ENCODE measurements at regions not wholly inside any gene's neighbourhood (a gene's known extent, or its start where the extent isn't known, plus 50 kb on each side); places are given as distances from the start of the nearest gene placed in this dataset.

- DNase-seq: no peak
These were observed 142.4 kb upstream of the ZNF236 start for GRCh38 chr18:76679945-76680344.

- DNase-seq: no peak
These were observed 143.1 kb upstream of the ZNF236 start for GRCh38 chr18:76679259-76679658.

- no peak for DNase-seq
These were observed 144.1 kb upstream of the ZNF236 start for GRCh38 chr18:76678248-76678647.

- no peak for DNase-seq
These were observed 147.8 kb upstream of the ZNF236 start for GRCh38 chr18:76674596-76674995.

- DNase-seq: no peak
These were observed 148.8 kb upstream of the ZNF236 start for GRCh38 chr18:76673281-76674185.

- DNase-seq: no peak
These were observed 149.7 kb upstream of the ZNF236 start for GRCh38 chr18:76672627-76673026.

- DNase-seq: no peak
These were observed 151.6 kb upstream of the ZNF236 start for GRCh38 chr18:76670564-76671288.

GRCh38 chr18:76668546-76668945 lies 153.8 kb upstream of the ZNF236 start:
- no peak for DNase-seq

GRCh38 chr18:76668119-76668518 lies 154.2 kb upstream of the ZNF236 start:
- DNase-seq: no peak

- DNase-seq: no peak
These were observed 154.8 kb upstream of the ZNF236 start for GRCh38 chr18:76667603-76668002.

- DNase-seq: no peak
These were observed 159.7 kb upstream of the ZNF236 start for GRCh38 chr18:76662626-76663025.

GRCh38 chr18:76660571-76661192 lies 161.7 kb upstream of the ZNF236 start:
- no peak for DNase-seq

GRCh38 chr18:76658627-76659026 lies 163.6 kb upstream of the ZNF516 start:
- DNase-seq: peak; percentile 38

- DNase-seq: peak; percentile 7
These were observed 162.9 kb upstream of the ZNF516 start for GRCh38 chr18:76657911-76658470.

GRCh38 chr18:76656925-76657827 lies 162.1 kb upstream of the ZNF516 start:
- DNase-seq: peak; percentile 38

GRCh38 chr18:76654577-76654976 lies 159.5 kb upstream of the ZNF516 start:
- DNase-seq: no peak

GRCh38 chr18:76647322-76647721 lies 152.3 kb upstream of the ZNF516 start:
- DNase-seq: no peak

- no peak for DNase-seq
These were observed 149.5 kb upstream of the ZNF516 start for GRCh38 chr18:76644580-76644979.

GRCh38 chr18:76643996-76644395 lies 149.0 kb upstream of the ZNF516 start:
- no peak for DNase-seq

- no peak for DNase-seq
These were observed 148.2 kb upstream of the ZNF516 start for GRCh38 chr18:76643199-76643598.

GRCh38 chr18:76640438-76640837 lies 145.4 kb upstream of the ZNF516 start:
- DNase-seq: no peak

GRCh38 chr18:76634564-76634963 lies 139.5 kb upstream of the ZNF516 start:
- no peak for DNase-seq
